SJCRH30 (cell line): ENCODE measurements at regions not wholly inside any gene's neighbourhood (a gene's known extent, or its start where the extent isn't known, plus 50 kb on each side); places are given as distances from the start of the nearest gene placed in this dataset.
"Not testable (repeated sequence)": the region's sequence is repeated elsewhere in the genome, so short reads cannot be mapped to it uniquely, and the experiment has no call there.

Experiments used
- DNase-seq, 2 experiments: peaks; one replicate each; pipeline ENCODE4 v3.0.0-alpha.2; 2015 to 2020
- H3K27ac ChIP-seq: fragments of 250-450 bp; sonication (Bioruptor Pico); 2 replicates; pipeline ENCODE4 v1.5.1; 2020; ENCODE audit warnings: mild to moderate bottlenecking, moderate library complexity
- H3K27me3 ChIP-seq: fragments of 250-450 bp; sonication (Bioruptor Pico); 2 replicates; pipeline ENCODE4 v1.5.1; 2020; ENCODE audit warnings: mild to moderate bottlenecking, moderate library complexity
- H3K36me3 ChIP-seq: fragments of 250-450 bp; sonication (Bioruptor Pico); 2 replicates; pipeline ENCODE4 v1.5.1; 2020; ENCODE audit warnings: mild to moderate bottlenecking, moderate library complexity
- H3K4me1 ChIP-seq: fragments of 250-450 bp; sonication (Bioruptor Pico); 2 replicates; pipeline ENCODE4 v1.5.1; 2020; ENCODE audit warnings: mild to moderate bottlenecking, moderate library complexity
- H3K4me3 ChIP-seq: fragments of 250-450 bp; sonication (Bioruptor Pico); 2 replicates; pipeline ENCODE4 v1.5.1; 2020; ENCODE audit warnings: mild to moderate bottlenecking, moderate library complexity
- H3K9me3 ChIP-seq: fragments of 250-450 bp; sonication (Bioruptor Pico); replicated peaks from 2 replicates; pipeline ENCODE4 v1.5.1; 2020; ENCODE audit warnings: mild to moderate bottlenecking, moderate library complexity

- Histone ChIP-seq H3K27ac (no peak overlapping the region), H3K27me3 (no peaks in the 10 kb centered on the region), H3K4me1 (peaks cover 18% of the 10 kb centered on the region), H3K9me3 (no peaks in the 10 kb centered on the region), H3K4me3 (no peak overlapping the region), H3K36me3 (no peaks in the 10 kb centered on the region)
- DNase-seq, result no peak
Observed at GRCh38 chr15:62498278-62498677, 333.2 kb upstream of the C2CD4B start.

GRCh38 chr15:62498712-62499111 is 333.6 kb upstream of the C2CD4B start:
- DNase-seq, result no peak
- Histone ChIP-seq H3K27ac (no peak overlapping the region), H3K36me3 (no peaks in the 10 kb centered on the region), H3K9me3 (no peaks in the 10 kb centered on the region), H3K4me3 (no peak overlapping the region), H3K4me1 (peaks cover 16% of the 10 kb centered on the region), H3K27me3 (no peaks in the 10 kb centered on the region)

GRCh38 chr15:62500325-62500724 is 335.2 kb upstream of the C2CD4B start:
- Histone ChIP-seq H3K4me3 (no peak overlapping the region), H3K4me1 (peaks cover under 1% of the 10 kb centered on the region; the same call in 1 of the 2 replicates), H3K36me3 (no peaks in the 10 kb centered on the region), H3K9me3 (no peaks in the 10 kb centered on the region), H3K27me3 (no peaks in the 10 kb centered on the region), H3K27ac (no peak overlapping the region)
- no peak for DNase-seq

GRCh38 chr15:62502451-62502850 is 337.4 kb upstream of the C2CD4B start:
- DNase-seq, result no peak
- no peaks in the 10 kb centered on the region for H3K36me3 ChIP-seq
- H3K4me1 ChIP-seq, result peaks cover 12% of the 10 kb centered on the region
- no peaks in the 10 kb centered on the region for H3K27me3 ChIP-seq
- no peak overlapping the region for H3K27ac ChIP-seq
- no peak overlapping the region for H3K4me3 ChIP-seq
- H3K9me3 ChIP-seq, result no peaks in the 10 kb centered on the region

- H3K4me1 ChIP-seq, result peaks cover 12% of the 10 kb centered on the region
- H3K9me3 ChIP-seq, result no peaks in the 10 kb centered on the region
- no peak overlapping the region for H3K27ac ChIP-seq
- peak in 1 of 2 experiments; percentile 40 for DNase-seq
- H3K27me3 ChIP-seq, result no peaks in the 10 kb centered on the region
- H3K36me3 ChIP-seq, result no peaks in the 10 kb centered on the region
- no peak overlapping the region for H3K4me3 ChIP-seq
Observed at GRCh38 chr15:62503451-62503850, 338.4 kb upstream of the C2CD4B start.

- H3K27ac ChIP-seq, result no peak overlapping the region
- H3K27me3 ChIP-seq, result no peaks in the 10 kb centered on the region
- peaks cover 12% of the 10 kb centered on the region for H3K4me1 ChIP-seq
- H3K36me3 ChIP-seq, result no peaks in the 10 kb centered on the region
- no peak overlapping the region for H3K4me3 ChIP-seq
- no peaks in the 10 kb centered on the region for H3K9me3 ChIP-seq
- no peak for DNase-seq
Observed at GRCh38 chr15:62505762-62506161, 340.7 kb upstream of the C2CD4B start.

GRCh38 chr15:62506217-62506805 is 341.2 kb upstream of the C2CD4B start:
- Histone ChIP-seq H3K27ac (no peak overlapping the region; the same call in 1 of the 2 replicates), H3K36me3 (no peaks in the 10 kb centered on the region), H3K4me1 (peaks cover 12% of the 10 kb centered on the region), H3K9me3 (no peaks in the 10 kb centered on the region), H3K27me3 (no peaks in the 10 kb centered on the region), H3K4me3 (no peak overlapping the region)
- DNase-seq, result peak in 1 of 2 experiments; percentile 36

GRCh38 chr15:62509395-62509958 is 344.4 kb upstream of the C2CD4B start:
- Histone ChIP-seq H3K4me3 (no peak overlapping the region), H3K36me3 (no peaks in the 10 kb centered on the region)
- DNase-seq, result no peak

GRCh38 chr15:62510791-62511190 is 345.7 kb upstream of the C2CD4B start:
- Histone ChIP-seq H3K9me3 (no peaks in the 10 kb centered on the region), H3K27me3 (no peaks in the 10 kb centered on the region), H3K4me3 (no peak overlapping the region), H3K36me3 (no peaks in the 10 kb centered on the region), H3K27ac (no peak overlapping the region), H3K4me1 (peaks cover 31% of the 10 kb centered on the region)
- no peak for DNase-seq

More at GRCh38 chr15:62509395-62509958, 344.4 kb upstream of the C2CD4B start:
- H3K27ac ChIP-seq, result no peak overlapping the region
- H3K27me3 ChIP-seq, result no peaks in the 10 kb centered on the region
- no peaks in the 10 kb centered on the region for H3K9me3 ChIP-seq
- peaks cover 31% of the 10 kb centered on the region for H3K4me1 ChIP-seq

- peak; percentile 63 to 81 for DNase-seq
- Histone ChIP-seq H3K4me3 (no peak overlapping the region), H3K36me3 (no peaks in the 10 kb centered on the region), H3K27me3 (no peaks in the 10 kb centered on the region), H3K9me3 (no peaks in the 10 kb centered on the region), H3K27ac (no peak overlapping the region), H3K4me1 (peaks cover 19% of the 10 kb centered on the region)
Observed at GRCh38 chr15:62512904-62513303, 347.8 kb upstream of the C2CD4B start.

GRCh38 chr15:62513893-62514292 is 348.8 kb upstream of the C2CD4B start:
- Histone ChIP-seq H3K27me3 (no peaks in the 10 kb centered on the region), H3K36me3 (no peaks in the 10 kb centered on the region), H3K4me3 (no peak overlapping the region), H3K4me1 (peaks cover 19% of the 10 kb centered on the region), H3K27ac (no peak overlapping the region), H3K9me3 (no peaks in the 10 kb centered on the region)
- no peak for DNase-seq

GRCh38 chr15:62515696-62516395 is 350.8 kb upstream of the C2CD4B start:
- peaks cover 19% of the 10 kb centered on the region for H3K4me1 ChIP-seq
- no peaks in the 10 kb centered on the region for H3K9me3 ChIP-seq
- no peaks in the 10 kb centered on the region for H3K36me3 ChIP-seq
- H3K27me3 ChIP-seq, result no peaks in the 10 kb centered on the region
- H3K27ac ChIP-seq, result no peak overlapping the region
- DNase-seq, result no peak
- no peak overlapping the region for H3K4me3 ChIP-seq

- Histone ChIP-seq H3K27me3 (no peaks in the 10 kb centered on the region), H3K9me3 (no peaks in the 10 kb centered on the region), H3K4me1 (peaks cover 13% of the 10 kb centered on the region), H3K4me3 (no peak overlapping the region), H3K27ac (no peak overlapping the region), H3K36me3 (no peaks in the 10 kb centered on the region)
- DNase-seq, result no peak
Observed at GRCh38 chr15:62517541-62517940, 352.5 kb upstream of the C2CD4B start.

- not testable (repeated sequence) for H3K9me3 ChIP-seq, DNase-seq, H3K27ac ChIP-seq, H3K4me3 ChIP-seq, H3K27me3 ChIP-seq, H3K36me3 ChIP-seq
- H3K4me1 ChIP-seq, result peaks cover 13% of the 10 kb centered on the region
Observed at GRCh38 chr15:62518666-62519065, 353.6 kb upstream of the C2CD4B start.

GRCh38 chr15:62519900-62520299 is 354.8 kb upstream of the C2CD4B start:
- Histone ChIP-seq H3K4me1 (peaks cover 13% of the 10 kb centered on the region), H3K27ac (no peak overlapping the region), H3K36me3 (no peaks in the 10 kb centered on the region), H3K4me3 (no peak overlapping the region), H3K9me3 (no peaks in the 10 kb centered on the region), H3K27me3 (no peaks in the 10 kb centered on the region)
- no peak for DNase-seq
